ENCODE measurements at regions not wholly inside any gene's neighbourhood (a gene's known extent, or its start where the extent isn't known, plus 50 kb on each side); places are given as distances from the start of the nearest gene placed in this dataset.
A peak's percentile ranks its signal among the peaks of the same experiment; 100 is the strongest.

DNA sequence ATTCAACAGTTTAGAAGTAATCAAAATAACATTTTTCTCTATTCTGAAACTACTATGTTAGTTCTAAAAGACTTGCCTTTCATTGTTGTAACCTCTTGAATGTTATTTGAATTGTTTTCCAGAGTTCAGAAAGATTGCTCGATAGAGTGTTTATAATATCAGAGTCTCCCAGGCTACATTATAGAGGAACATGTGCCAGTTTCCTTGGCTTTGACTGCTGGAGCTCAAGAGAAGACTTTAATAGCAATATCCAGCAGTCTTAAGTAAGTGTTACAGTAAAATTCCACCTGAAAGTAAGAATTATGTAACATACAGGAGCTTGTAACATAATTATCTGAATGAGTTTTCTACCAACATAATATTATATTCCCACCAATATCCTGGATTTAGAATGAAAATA is 991.8 kb upstream of the ADGRB3 start:
- no TSS peak for BruUV-seq (replicated peaks)
- in situ Hi-C loops (cut with MboI) (no loop called here), intact Hi-C loops (cut with micrococcal nuclease; ENCODE audit: unreplicated experiment) (no loop called here)
- DNase-seq (ENCODE audit: low read depth, low spot score) (no peak), FAIRE-seq (no peak), ATAC-seq (no peak)
- TF ChIP-seq BCL11A (IDR thresholded peaks at IDR 0.05; ENCODE audit: low read depth, low read length) (no peak), ZNF384 (IDR thresholded peaks at IDR 0.05; ENCODE audit: borderline replicate concordance, low read depth, low read length) (no peak)
- TF ChIP-seq, protein P1, sequence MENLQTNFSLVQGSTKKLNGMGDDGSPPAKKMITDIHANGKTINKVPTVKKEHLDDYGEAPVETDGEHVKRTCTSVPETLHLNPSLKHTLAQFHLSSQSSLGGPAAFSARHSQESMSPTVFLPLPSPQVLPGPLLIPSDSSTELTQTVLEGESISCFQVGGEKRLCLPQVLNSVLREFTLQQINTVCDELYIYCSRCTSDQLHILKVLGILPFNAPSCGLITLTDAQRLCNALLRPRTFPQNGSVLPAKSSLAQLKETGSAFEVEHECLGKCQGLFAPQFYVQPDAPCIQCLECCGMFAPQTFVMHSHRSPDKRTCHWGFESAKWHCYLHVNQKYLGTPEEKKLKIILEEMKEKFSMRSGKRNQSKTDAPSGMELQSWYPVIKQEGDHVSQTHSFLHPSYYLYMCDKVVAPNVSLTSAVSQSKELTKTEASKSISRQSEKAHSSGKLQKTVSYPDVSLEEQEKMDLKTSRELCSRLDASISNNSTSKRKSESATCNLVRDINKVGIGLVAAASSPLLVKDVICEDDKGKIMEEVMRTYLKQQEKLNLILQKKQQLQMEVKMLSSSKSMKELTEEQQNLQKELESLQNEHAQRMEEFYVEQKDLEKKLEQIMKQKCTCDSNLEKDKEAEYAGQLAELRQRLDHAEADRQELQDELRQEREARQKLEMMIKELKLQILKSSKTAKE (IDR thresholded peaks at IDR 0.05; ENCODE audit: low read depth, poor library complexity, severe bottlenecking) = no peak
- WGBS (ENCODE audit: insufficient coverage, insufficient replicate concordance, low lambda C conversion rate, missing lambda C conversion rate) = 3% methylated on average over 1 of the region's 1 CpG
- no peak overlapping the region for H3K9ac ChIP-seq (ENCODE audit: control insufficient read depth, insufficient read depth, low read length)
- H3K4me1 ChIP-seq (ENCODE audit: control insufficient read depth, insufficient read depth, low read length) = no peaks in the 10 kb centered on the region
- RAD21 ChIA-PET (ENCODE audit: unreplicated experiment) = no interaction called here
- H3K4me2 ChIP-seq (ENCODE audit: control insufficient read depth, insufficient read depth) = no peak overlapping the region
- CTCF ChIA-PET = no interaction called here
- no peaks in the 10 kb centered on the region for H3K79me2 ChIP-seq (ENCODE audit: control insufficient read depth, insufficient read depth, low read length)
- no peaks in the 10 kb centered on the region for H4K20me1 ChIP-seq (ENCODE audit: control insufficient read depth, insufficient read depth)
- no peak overlapping the region for H2AFZ ChIP-seq (ENCODE audit: control insufficient read depth, low read depth, low read length)
- SMC1A ChIA-PET (ENCODE audit: uncharacterized antibody, unreplicated experiment) = no interaction called here
- H3K27me3 ChIP-seq (replicated peaks in 1 of 2; ENCODE audit: control insufficient read depth in 2 of 2, insufficient read depth in 2 of 2, low read length in 1 of 2) = no peaks in the 10 kb centered on the region
- H3K4me3 ChIP-seq = no peak overlapping the region
- H3K9me3 ChIP-seq (replicated peaks; ENCODE audit: control insufficient read depth, insufficient read depth, low read length) = no peaks in the 10 kb centered on the region
- H3K27ac ChIP-seq (ENCODE audit: control insufficient read depth, insufficient read depth) = no peak overlapping the region
- POLR2A ChIA-PET = no interaction called here
- no peaks in the 10 kb centered on the region for H3K36me3 ChIP-seq (ENCODE audit: control insufficient read depth in 2 of 2, insufficient read depth in 2 of 2, low read length in 1 of 2)

DNA sequence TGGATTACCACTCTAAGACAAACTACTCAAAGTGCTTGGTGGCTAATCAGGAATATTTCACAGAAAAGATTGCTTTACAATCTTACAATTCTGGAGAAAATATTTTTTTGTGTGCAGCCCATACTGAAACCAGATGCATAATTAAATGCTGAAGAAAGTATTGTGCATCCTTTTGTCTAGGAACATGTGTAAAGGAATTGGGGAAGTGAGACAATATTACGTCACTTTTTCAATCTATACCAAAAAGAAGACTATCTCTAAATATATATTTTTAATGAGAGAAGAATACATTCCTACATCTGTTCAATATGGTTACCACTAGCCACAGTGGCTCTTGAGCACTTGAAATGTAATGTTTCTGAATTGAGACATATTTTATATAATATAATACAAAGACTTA is 992.5 kb upstream of the ADGRB3 start:
- no peak for FAIRE-seq
- peak; percentile 47 for ATAC-seq
- intact Hi-C loops (cut with micrococcal nuclease; ENCODE audit: unreplicated experiment) = no loop called here
- CTCF ChIA-PET = no interaction called here
- Histone ChIP-seq H3K9me3 (replicated peaks; ENCODE audit: control insufficient read depth, insufficient read depth, low read length) (no peaks in the 10 kb centered on the region), H3K9ac (ENCODE audit: control insufficient read depth, insufficient read depth, low read length) (no peak overlapping the region), H4K20me1 (ENCODE audit: control insufficient read depth, insufficient read depth) (no peaks in the 10 kb centered on the region), H3K4me2 (ENCODE audit: control insufficient read depth, insufficient read depth) (no peak overlapping the region), H3K4me3 (no peak overlapping the region), H3K79me2 (ENCODE audit: control insufficient read depth, insufficient read depth, low read length) (no peaks in the 10 kb centered on the region), H2AFZ (ENCODE audit: control insufficient read depth, low read depth, low read length) (no peak overlapping the region), H3K36me3 (ENCODE audit: control insufficient read depth in 2 of 2, insufficient read depth in 2 of 2, low read length in 1 of 2) (no peaks in the 10 kb centered on the region), H3K4me1 (ENCODE audit: control insufficient read depth, insufficient read depth, low read length) (no peaks in the 10 kb centered on the region), H3K27me3 (replicated peaks in 1 of 2; ENCODE audit: control insufficient read depth in 2 of 2, insufficient read depth in 2 of 2, low read length in 1 of 2) (no peaks in the 10 kb centered on the region), H3K27ac (ENCODE audit: control insufficient read depth, insufficient read depth) (no peak overlapping the region)
- BruUV-seq (replicated peaks) = no TSS peak
- SMC1A ChIA-PET (ENCODE audit: uncharacterized antibody, unreplicated experiment) = no interaction called here
- TF ChIP-seq ATF7 (IDR thresholded peaks at IDR 0.05; ENCODE audit: low read depth) = peak; percentile 83
- no peak for TF ChIP-seq DPF2 (IDR thresholded peaks at IDR 0.05)
- no peak for TF ChIP-seq KAT2A (conservative IDR thresholded peaks at IDR 0.05; ENCODE audit: control insufficient read depth, low read depth, low read length)
- TF ChIP-seq SPI1 (IDR thresholded peaks at IDR 0.05; ENCODE audit: borderline replicate concordance, insufficient read depth, low read depth, low read length) = 0 out of 2 replicates have a peak, but pooled peaks have one; percentile 30
- in situ Hi-C loops (cut with MboI) = no loop called here
- DNase-seq (ENCODE audit: low read depth, low spot score) = no peak
- RAD21 ChIA-PET (ENCODE audit: unreplicated experiment) = no interaction called here
- WGBS (ENCODE audit: insufficient coverage, insufficient replicate concordance, low lambda C conversion rate, missing lambda C conversion rate) = 0% methylated on average over 1 of the region's 1 CpG
- POLR2A ChIA-PET = no interaction called here
